GM08714 (cell line): ENCODE measurements at regions not wholly inside any gene's neighbourhood (a gene's known extent, or its start where the extent isn't known, plus 50 kb on each side); places are given as distances from the start of the nearest gene placed in this dataset.
"Not testable (repeated sequence)": the region's sequence is repeated elsewhere in the genome, so short reads cannot be mapped to it uniquely, and the experiment has no call there.

Experiments used
- H3K4me3 ChIP-seq: fragments of 200-500 bp; sonication (Bioruptor generic); 2 replicates; pipeline ENCODE4 v1.5.1; 2014; ENCODE audit warnings: mild to moderate bottlenecking, low read length, inconsistent platforms
- ZNF274 ChIP-seq: IDR thresholded peaks from 2 replicates; pipeline ENCODE4 v1.6.1; 2012; ENCODE audit warnings: mild to moderate bottlenecking, low read depth, low read length

DNA sequence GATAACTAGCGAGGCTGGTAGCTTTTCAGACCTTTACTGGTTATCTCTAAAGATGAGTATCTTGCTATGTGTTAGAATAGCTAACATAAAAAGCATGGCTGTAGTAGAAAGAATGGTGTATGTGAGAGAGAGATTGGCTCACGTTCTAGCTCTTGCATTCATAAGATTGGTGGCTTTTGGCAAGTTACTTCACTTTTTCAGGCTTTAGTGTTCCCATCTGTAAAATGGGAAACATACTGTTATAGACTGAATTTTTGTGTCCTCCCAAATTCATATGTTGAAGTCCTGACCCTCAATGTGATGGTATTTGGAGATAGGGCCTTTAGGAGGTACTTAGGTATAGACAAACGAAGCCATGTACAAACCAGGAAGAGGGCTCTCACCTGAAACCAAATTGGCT, 302.4 kb upstream of the KLF4 start:
- TF ChIP-seq ZNF274: no peak
- H3K4me3 ChIP-seq: no peak overlapping the region

DNA sequence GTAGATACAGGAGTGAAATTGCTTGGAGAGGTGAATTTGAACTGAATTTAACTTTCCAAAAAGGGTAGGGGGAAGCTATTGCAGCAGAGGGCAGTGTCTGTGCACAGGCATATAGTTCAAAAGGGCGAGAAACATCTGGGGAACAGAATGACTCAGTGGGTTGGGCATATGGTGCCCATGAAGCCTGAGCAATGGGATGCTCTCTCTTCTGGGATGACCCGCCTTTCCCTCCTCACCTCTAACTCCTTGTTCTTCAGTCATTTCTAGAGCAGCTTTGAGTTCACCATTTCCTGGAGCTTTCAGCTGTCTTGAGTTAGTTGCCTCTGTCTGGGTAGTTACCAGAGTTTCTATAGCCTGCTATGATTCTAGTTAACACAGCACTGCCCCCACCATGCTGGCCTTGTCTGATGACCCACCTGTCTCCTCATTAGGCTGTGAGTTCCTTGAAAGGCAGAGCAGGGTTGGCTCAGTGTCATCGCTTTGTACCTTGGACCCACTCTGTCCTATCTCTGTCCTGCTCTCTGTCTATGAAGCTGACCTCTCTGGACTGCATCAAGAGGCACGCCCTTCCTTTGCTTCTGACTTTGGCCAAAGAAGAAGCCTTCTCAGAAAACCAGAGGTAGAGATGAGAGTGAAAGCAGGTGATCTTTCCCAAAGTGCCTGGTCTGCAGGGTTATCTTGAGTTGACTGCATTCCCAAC, 299.6 kb upstream of the KLF4 start:
- H3K4me3 ChIP-seq: no peak overlapping the region
- no peak for TF ChIP-seq ZNF274

DNA sequence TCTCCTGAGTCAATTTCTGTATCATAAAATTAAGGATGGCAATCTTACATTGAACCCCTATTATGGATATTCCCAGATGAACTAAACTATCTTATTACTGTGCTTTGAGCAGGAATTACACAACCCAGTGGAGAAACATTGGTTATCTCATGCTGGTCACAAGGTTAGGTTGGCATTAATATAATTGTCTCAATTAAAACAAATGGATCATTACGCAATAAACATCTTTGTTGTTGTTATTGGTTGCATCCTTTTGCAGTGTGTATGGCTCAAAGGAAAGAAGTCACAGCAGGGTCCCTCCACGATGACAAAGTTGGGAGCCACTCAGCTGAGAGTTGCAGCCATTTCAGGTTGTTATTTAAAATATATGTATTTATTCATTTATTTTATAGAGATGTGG, 297.0 kb upstream of the KLF4 start:
- no peak overlapping the region for H3K4me3 ChIP-seq
- no peak for TF ChIP-seq ZNF274

DNA sequence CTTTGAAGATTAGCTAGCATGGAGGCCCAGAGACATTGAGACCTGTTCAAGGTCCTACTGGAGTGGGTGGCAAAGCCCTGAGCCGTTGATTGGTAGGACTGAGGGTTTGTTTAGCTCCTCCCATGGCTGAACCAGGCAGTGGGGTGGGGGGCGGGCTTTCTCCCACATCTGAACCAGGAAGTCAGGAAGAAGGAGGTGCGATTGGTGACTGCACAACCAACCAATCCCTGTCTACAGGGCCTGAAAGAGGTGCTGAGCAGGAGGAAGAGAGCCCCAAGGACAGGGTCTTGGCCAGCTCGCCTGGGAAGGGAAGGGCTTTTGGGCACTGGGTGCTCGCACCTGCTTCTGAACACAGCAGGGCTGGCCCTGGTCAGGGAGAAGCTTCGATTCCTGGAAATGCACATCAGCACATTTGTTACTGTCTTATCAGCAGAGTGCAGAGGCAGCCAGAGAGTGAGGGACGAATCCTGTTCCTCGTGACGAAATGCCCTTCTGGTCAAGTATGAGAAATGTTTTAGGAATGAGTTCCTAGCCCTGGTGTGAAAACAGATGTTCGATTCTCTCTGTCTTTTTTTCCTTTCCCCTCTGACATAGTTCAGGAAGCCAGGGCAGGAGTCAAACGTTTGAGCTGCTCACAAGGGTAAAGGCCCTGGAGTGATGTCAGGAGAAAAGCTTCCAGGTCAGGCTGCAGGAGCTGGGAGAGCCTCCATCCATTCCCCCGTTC, 294.8 kb upstream of the KLF4 start:
- H3K4me3 ChIP-seq: no peak overlapping the region
- no peak for TF ChIP-seq ZNF274

DNA sequence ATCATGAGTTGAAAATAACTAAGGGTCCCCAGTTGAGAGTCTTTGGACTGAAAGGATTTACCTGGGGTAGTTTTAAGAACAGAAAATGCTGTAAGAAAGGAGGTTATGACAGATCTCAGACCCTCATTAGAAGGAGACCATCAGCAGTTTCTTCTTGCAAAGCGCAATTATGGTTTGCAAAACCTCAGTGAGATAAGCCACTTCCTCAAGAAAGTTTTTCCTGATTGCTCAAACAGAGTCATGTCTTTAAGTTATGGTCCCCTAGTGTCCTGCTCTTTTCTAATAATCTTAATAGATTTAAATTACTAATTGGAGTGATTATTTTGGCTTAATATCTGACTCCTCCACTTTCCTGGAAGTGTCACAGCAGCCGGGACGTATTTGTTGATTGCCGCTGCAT, 293.2 kb upstream of the KLF4 start:
- H3K4me3 ChIP-seq: no peak overlapping the region
- TF ChIP-seq ZNF274: no peak

DNA sequence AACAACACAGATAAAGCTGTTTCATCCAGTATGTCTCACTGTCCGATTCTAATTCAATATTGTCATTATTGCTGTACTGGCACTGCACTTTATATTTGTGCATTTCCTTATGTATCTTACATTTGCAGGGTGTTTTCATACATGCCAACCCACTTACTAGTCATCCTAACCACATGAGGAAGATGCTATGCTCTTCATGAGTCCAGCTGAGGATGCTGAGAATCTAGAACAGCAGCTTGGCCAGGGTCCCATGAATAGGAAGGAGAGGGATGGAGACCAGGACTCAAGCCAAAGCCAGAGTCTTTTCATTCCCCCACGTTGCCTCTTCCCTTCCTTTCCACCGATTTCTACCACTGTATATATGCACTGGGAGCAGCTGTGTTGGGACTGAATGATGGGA, 292.8 kb upstream of the KLF4 start:
- no peak for TF ChIP-seq ZNF274
- no peak overlapping the region for H3K4me3 ChIP-seq

DNA sequence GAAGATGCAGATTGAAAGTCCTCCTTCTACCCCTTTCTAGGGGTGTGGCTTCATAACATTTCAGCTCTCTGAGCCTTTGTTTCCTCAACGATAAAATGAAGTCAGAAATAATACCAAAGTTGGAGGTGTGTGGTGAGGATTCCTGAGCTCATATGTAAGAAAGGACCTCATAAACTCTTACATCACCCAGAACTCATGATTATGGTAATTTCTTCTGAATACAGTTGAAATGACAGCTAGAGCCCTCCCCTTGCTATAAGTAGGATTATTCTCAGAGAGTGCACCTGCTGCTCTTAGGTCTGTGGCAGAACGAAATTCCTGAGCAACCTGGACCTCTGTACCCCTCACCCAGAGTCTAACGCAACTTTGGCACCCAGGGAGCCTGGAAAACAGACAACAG, 291.4 kb upstream of the KLF4 start:
- no peak for TF ChIP-seq ZNF274
- no peak overlapping the region for H3K4me3 ChIP-seq

DNA sequence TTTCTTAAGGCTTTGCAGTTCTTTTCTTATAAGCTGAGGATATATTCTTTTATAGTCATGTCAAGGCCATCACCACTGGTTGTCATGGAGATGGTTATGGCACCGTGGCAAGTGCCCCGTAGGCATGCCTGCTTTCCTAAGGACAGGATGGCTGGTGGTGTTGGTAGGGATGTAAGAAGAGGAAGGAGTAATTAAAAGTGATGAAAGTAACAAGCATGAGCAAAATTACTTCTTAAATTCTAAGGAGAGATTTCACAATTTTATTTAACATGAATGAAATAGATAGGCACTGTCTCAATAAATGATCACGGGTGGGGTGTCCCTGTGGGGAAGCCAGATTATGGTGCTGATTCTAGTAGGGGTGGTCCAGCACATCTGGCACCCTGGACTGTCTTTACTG, 290.2 kb upstream of the KLF4 start:
- no peak overlapping the region for H3K4me3 ChIP-seq
- no peak for TF ChIP-seq ZNF274

DNA sequence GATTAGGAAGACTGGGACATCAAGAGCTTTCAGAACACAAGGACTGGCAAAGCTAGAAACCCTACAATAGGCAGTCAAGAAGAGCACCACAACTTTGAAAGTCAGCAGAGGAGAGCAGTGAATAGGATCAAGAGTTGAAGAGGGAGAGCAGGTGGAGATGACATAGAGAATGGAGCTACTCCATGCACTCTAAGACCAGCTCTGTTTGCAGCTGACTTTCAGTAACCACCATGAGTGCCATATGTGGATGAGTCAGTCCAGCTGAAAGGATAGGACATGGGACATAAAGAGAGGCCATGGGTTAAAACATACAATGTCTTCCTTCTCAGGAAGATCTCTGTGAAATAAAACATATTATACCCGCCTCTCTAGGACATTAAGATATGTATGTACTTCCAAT, 289.1 kb upstream of the KLF4 start:
- no peak overlapping the region for H3K4me3 ChIP-seq
- TF ChIP-seq ZNF274: no peak

DNA sequence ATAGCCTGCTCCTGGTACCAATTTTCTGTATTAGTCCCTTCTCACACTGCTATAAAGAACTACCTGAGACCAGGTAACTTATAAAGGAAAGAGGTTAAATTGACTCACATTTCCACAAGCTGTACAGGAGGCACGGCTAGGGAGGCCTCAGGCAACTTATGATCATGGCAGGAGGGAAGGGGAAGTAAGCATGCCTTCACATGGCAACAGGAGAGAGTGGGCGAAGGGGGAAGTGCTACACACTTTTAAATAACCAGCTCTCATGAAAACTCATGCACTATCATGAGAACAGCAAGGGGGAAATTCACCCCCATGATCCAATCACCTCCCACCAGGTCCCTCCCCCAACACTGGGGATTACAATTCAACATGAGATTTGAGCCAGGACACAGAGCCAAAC, 284.5 kb upstream of the KLF4 start:
- H3K4me3 ChIP-seq: not testable (repeated sequence)

DNA sequence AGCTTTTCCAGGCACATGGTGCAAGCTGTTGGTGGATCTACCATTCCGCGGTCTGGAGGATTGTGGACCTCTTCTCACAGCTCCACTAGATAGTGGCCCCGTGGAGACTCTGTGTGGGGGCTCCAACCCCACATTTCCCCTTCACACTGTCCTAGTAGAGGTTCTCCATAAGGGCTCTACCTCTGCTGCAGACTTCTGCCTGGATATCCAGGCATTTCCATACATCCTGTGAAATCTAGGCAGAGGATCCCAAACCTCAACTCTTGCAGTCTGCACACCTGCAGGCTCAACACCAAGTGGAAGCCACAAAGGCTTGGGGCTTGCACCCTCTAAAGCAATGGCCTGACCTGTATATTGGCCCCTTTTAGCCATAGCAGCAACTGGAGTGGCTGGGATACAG, 283.4 kb upstream of the KLF4 start:
- no peak for TF ChIP-seq ZNF274
- H3K4me3 ChIP-seq: no peak overlapping the region

DNA sequence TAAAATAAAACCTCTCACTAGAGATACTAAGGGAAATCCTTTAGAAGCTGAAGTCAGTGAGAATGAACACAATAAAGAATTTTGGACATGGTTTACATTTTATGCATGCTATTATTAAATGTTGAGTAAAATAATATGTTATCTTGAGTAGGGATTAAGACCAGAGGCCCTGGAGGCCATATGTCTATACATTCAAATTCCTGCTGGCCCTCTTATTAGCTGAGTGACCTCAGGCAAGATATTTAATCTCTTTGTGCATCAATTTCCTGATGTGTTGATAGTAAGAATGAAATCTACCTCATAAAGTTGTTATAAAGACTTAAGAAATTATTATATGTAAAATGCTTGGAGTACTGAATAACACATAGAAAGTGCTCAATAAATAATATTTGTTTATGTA, 281.1 kb upstream of the KLF4 start:
- H3K4me3 ChIP-seq: no peak overlapping the region
- TF ChIP-seq ZNF274: no peak

DNA sequence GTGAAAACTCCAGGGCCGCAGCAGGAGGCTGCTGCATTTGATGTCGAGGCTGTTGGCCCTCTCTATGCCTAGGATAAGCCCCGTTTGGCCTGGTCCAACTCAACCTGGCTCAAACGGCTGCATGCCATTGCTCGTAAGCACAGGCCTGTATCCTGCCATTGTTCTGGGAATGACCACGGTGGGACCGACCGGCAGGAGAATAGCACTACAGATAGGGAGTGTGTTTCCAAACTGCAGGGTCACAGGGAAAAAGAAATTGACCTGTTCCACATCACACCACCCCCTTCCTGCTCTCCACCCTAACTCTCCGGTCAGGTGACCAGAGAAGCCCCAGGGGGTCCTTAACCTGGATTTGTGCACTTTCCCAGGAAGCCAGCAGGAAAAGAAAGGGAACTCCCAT, 278.7 kb upstream of the KLF4 start:
- no peak overlapping the region for H3K4me3 ChIP-seq
- no peak for TF ChIP-seq ZNF274

DNA sequence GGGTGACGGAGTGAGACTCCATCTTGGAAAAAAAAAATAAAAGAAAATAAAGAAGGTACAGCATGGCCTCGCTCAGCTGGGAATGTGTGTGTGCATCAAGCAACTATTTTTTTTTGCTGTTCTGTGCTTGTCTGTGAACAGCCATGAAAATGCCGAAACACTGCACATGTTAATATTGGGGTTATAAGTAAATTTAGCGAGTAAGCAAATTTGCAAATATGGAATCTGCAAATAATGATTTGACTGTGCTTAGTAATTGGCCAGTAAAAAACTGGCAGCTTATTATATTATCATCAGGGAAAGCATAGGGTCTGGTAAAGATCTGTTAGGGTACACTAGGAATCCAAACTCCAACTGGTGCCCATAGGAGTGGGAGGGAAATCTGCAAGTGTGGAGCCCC, 278.1 kb upstream of the KLF4 start:
- H3K4me3 ChIP-seq: no peak overlapping the region
- no peak for TF ChIP-seq ZNF274

DNA sequence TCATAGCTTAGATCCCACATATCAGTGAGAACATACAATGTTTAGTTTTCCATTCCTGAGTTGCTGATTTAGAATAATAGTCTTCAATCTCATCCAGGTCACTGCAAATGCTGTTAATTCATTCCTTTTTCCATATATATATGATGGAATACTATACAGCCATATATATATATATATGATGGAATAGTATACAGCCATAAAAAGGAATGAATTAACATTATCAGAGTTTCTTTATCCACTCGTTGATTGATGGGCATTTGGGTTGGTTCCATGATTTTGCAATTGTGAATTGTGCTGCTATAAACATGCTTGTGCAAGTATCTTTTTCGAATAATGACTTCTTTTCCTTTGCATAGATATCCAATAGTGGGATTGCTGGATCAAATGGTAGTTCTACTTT, 273.9 kb upstream of the KLF4 start:
- not testable (repeated sequence) for H3K4me3 ChIP-seq

DNA sequence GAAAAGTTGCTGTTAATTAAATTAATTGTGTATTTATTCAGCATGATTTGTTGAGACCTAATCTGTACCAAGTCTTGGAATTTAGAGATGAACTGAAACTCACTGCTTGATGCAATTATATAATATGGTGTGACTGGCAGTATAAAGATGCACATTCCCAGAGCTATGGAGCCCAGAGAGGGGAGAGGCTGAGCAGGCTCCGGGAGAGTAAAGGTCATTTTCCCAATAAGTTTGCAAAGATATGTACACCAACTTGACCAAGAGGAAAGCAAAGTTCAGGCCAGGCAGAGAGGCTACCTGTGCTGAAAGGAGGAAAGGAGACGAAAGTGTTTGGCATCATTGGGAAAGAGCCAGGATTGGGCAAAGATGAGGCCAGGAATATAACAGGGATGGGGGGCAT, 271.7 kb upstream of the KLF4 start:
- TF ChIP-seq ZNF274: no peak
- no peak overlapping the region for H3K4me3 ChIP-seq
